HCT116 (cell line): ENCODE measurements at regions not wholly inside any gene's neighbourhood (a gene's known extent, or its start where the extent isn't known, plus 50 kb on each side); places are given as distances from the start of the nearest gene placed in this dataset.

Experiments used
- ATAC-seq: fragments of 200-7000 bp; cut with Tn5 transposase; 2 replicates; pipeline ENCODE4 v1.9.1; 2020; ENCODE audit warnings: mild to moderate bottlenecking, moderate library complexity
- BruUV-seq: library from RNA; stranded (reverse); fragments of 400-500 nt; replicated peaks from 2 replicates; lab custom pipeline; 2021; lab: Mats Ljungman, UMichigan
- CTCF ChIA-PET: fragments of 300-600 bp; sonication (Branson Sonifier 250); formaldehyde crosslinking; loops from one replicate; lab custom pipeline; 2021; ENCODE audit warnings: antibody characterized with exemption; lab: Charles Lee
- POLR2A ChIA-PET: fragments of 300-600, 350-600 bp; sonication (Branson Sonifier 250); formaldehyde crosslinking; loops from one replicate; lab custom pipeline; 2021; ENCODE audit warnings: antibody characterized with exemption; lab: Charles Lee
- RAD21 ChIA-PET, 2 experiments: fragments of 300-600 bp; sonication (Branson Sonifier 250); formaldehyde crosslinking; loops; one replicate each; lab custom pipeline; 2023; ENCODE audit warnings: low total read pairs in 2 of 2; ENCODE audit not compliant: uncharacterized antibody in 2 of 2, unreplicated experiment in 2 of 2, low non-redundant PET in 1 of 2; lab: Charles Lee
- DNase-seq: peaks from one replicate; pipeline ENCODE4 v3.0.0-alpha.2; 2010; ENCODE audit warnings: low read depth, low spot score
- H2AFZ ChIP-seq: fragments of 200-600 bp; shearing (Covaris generic), sonication (generic); 2 replicates; pipeline ENCODE4 v1.6.1; 2017; ENCODE audit warnings: low read depth, mixed run types, mixed read lengths, antibody characterized with exemption, low read length; ENCODE audit not compliant: poor library complexity, severe bottlenecking
- H3K27ac ChIP-seq: 2 replicates; pipeline ENCODE4 v1.5.1; 2012; ENCODE audit warnings: low read depth, low read length
- H3K27me3 ChIP-seq: fragments of 200-600 bp; sonication (generic); 2 replicates; pipeline ENCODE4 v1.6.1; 2016; ENCODE audit warnings: mixed run types, low read length, mixed read lengths; ENCODE audit not compliant: insufficient read depth
- H3K36me3 ChIP-seq, 2 experiments: fragments of 200-500 bp in 1 of 2; fragments of 200-600 bp in 1 of 2; sonication (Bioruptor generic) in 1 of 2; sonication (generic) in 1 of 2; 2 replicates each; pipeline versions ENCODE4 v1.5.1 to v1.6.1; 2014 to 2016; ENCODE audit warnings: low read length in 2 of 2, inconsistent platforms in 1 of 2, mixed read lengths in 1 of 2, mixed run types in 1 of 2; ENCODE audit not compliant: insufficient read depth in 2 of 2, control insufficient read depth in 1 of 2
- H3K4me1 ChIP-seq, 2 experiments: fragments of 200-600 bp in 1 of 2; sonication (generic) in 1 of 2; 2 replicates each; pipeline versions ENCODE4 v1.5.1 to v1.6.1; 2012 to 2017; ENCODE audit warnings: low read length in 2 of 2, inconsistent platforms in 1 of 2, mild to moderate bottlenecking in 1 of 2, mixed read lengths in 1 of 2, mixed run types in 1 of 2, moderate library complexity in 1 of 2; ENCODE audit not compliant: insufficient read depth in 2 of 2, control insufficient read depth in 1 of 2
- H3K4me2 ChIP-seq: fragments of 200-600 bp; sonication (generic); 2 replicates; pipeline ENCODE4 v1.6.1; 2017; ENCODE audit warnings: mixed run types, low read length, mixed read lengths
- H3K4me3 ChIP-seq, 2 experiments: fragments of 200-600 bp in 1 of 2; sonication (generic) in 1 of 2; replicated peaks in 1 of 2; 2 replicates each; pipeline ENCODE4 v1.5.1; 2011 to 2016; ENCODE audit warnings: low read length in 2 of 2, control low read depth in 1 of 2, low read depth in 1 of 2, mild to moderate bottlenecking in 1 of 2, mixed read lengths in 1 of 2, mixed run types in 1 of 2
- H3K79me2 ChIP-seq: fragments of 200-600 bp; sonication (generic); 2 replicates; pipeline ENCODE4 v1.6.1; 2017; ENCODE audit warnings: mild to moderate bottlenecking, mixed run types, low read length, moderate library complexity, mixed read lengths; ENCODE audit not compliant: insufficient read depth
- H3K9ac ChIP-seq: fragments of 200-600 bp; sonication (generic); 2 replicates; pipeline ENCODE4 v1.6.1; 2016; ENCODE audit warnings: low read length, mixed read lengths
- H3K9me2 ChIP-seq: fragments of 200-600 bp; sonication (generic), shearing (Covaris generic); 2 replicates; pipeline ENCODE4 v1.6.1; 2017; ENCODE audit warnings: mixed run types, mild to moderate bottlenecking, moderate library complexity; ENCODE audit not compliant: insufficient read depth
- H3K9me3 ChIP-seq, 2 experiments: fragments of 200-500 bp in 1 of 2; fragments of 200-600 bp in 1 of 2; sonication (Bioruptor generic) in 1 of 2; sonication (generic) in 1 of 2; 2 replicates each; pipeline ENCODE4 v1.6.1; 2014 to 2017; ENCODE audit warnings: low read length in 2 of 2, mixed read lengths in 2 of 2, inconsistent platforms in 1 of 2, low read depth in 1 of 2, mild to moderate bottlenecking in 1 of 2, mixed run types in 1 of 2, moderate library complexity in 1 of 2; ENCODE audit not compliant: control insufficient read depth in 1 of 2, insufficient read depth in 1 of 2
- H4K20me1 ChIP-seq: fragments of 200-600 bp; sonication (generic), shearing (Covaris generic); 2 replicates; pipeline ENCODE4 v1.6.1; 2017; ENCODE audit warnings: mixed run types, mild to moderate bottlenecking, moderate library complexity; ENCODE audit not compliant: insufficient read depth
- CBX3 ChIP-seq: IDR thresholded peaks from 2 replicates; pipeline ENCODE4 v1.6.1; 2012; ENCODE audit warnings: low read depth
- CEBPB ChIP-seq: IDR thresholded peaks from 2 replicates; pipeline ENCODE4 v1.6.1; 2012; ENCODE audit warnings: low read depth
- EZH2 ChIP-seq: fragments of 200-600 bp; sonication (generic); IDR thresholded peaks from 2 replicates; pipeline ENCODE4 v1.6.1; 2017; ENCODE audit warnings: antibody characterized with exemption, mixed run types
- JUND ChIP-seq: IDR thresholded peaks from 2 replicates; pipeline ENCODE4 v1.6.1; 2012
- SRF ChIP-seq: IDR thresholded peaks from 2 replicates; pipeline ENCODE4 v1.6.1; 2012; ENCODE audit warnings: low read depth
- ZFX ChIP-seq: fragments of 450-650 bp; IDR thresholded peaks from 2 replicates; pipeline ENCODE4 v1.6.1; 2017
- intact Hi-C: fragments of 100-400 bp; cut with micrococcal nuclease; formaldehyde crosslinking; loops from 2 replicates; pipeline ENCODE4 v1.10.0; 2022
- TF ChIP-seq, protein P1 (sequence below): IDR thresholded peaks from 2 replicates; pipeline ENCODE4 v1.6.1; 2012; ENCODE audit warnings: low read depth
- TF ChIP-seq, protein P2 (sequence below): IDR thresholded peaks from 2 replicates; pipeline ENCODE4 v1.6.1; 2012
- TF ChIP-seq, protein P3 (sequence below), 3 experiments: fragments of 200-600 bp in 1 of 3; sonication (generic) in 1 of 3; IDR thresholded peaks in 2 of 3; conservative IDR thresholded peaks in 1 of 3; 2 replicates each; pipeline ENCODE4 v1.5.1; 2012 to 2017; ENCODE audit warnings: low read depth in 2 of 3, low read length in 2 of 3, antibody characterized with exemption in 1 of 3, borderline replicate concordance in 1 of 3, control low read depth in 1 of 3, mild to moderate bottlenecking in 1 of 3, mixed read lengths in 1 of 3, mixed run types in 1 of 3, moderate library complexity in 1 of 3; ENCODE audit not compliant: insufficient read depth in 1 of 3

DNA sequence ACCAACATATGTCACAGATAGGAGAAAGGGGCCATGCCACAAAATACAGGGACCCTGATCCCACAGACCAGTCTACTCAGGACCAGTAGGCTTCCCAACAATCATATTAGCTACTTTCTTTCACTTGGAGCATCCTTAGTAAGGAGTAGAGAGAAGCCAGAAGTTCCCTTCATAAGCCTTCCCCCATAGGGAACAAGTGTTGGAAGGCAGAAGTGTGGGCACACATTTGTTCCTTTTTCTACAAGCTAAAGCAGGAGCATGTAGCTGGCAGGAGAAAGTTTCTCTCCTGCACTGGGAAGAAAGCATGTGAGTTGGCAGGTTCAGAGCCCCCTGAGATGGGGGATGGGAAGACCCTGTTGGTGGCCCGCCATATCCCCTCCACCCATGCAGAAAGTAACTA lies 165.4 kb downstream of the KCTD12 start:
- intact Hi-C loops = no loop called here
- POLR2A ChIA-PET = no interaction called here
- TF ChIP-seq SRF (no peak), CBX3 (no peak), CEBPB (no peak), JUND (no peak), ZFX (no peak), EZH2 (no peak)
- TF ChIP-seq, protein P1, sequence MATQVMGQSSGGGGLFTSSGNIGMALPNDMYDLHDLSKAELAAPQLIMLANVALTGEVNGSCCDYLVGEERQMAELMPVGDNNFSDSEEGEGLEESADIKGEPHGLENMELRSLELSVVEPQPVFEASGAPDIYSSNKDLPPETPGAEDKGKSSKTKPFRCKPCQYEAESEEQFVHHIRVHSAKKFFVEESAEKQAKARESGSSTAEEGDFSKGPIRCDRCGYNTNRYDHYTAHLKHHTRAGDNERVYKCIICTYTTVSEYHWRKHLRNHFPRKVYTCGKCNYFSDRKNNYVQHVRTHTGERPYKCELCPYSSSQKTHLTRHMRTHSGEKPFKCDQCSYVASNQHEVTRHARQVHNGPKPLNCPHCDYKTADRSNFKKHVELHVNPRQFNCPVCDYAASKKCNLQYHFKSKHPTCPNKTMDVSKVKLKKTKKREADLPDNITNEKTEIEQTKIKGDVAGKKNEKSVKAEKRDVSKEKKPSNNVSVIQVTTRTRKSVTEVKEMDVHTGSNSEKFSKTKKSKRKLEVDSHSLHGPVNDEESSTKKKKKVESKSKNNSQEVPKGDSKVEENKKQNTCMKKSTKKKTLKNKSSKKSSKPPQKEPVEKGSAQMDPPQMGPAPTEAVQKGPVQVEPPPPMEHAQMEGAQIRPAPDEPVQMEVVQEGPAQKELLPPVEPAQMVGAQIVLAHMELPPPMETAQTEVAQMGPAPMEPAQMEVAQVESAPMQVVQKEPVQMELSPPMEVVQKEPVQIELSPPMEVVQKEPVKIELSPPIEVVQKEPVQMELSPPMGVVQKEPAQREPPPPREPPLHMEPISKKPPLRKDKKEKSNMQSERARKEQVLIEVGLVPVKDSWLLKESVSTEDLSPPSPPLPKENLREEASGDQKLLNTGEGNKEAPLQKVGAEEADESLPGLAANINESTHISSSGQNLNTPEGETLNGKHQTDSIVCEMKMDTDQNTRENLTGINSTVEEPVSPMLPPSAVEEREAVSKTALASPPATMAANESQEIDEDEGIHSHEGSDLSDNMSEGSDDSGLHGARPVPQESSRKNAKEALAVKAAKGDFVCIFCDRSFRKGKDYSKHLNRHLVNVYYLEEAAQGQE = no peak
- TF ChIP-seq, protein P2, sequence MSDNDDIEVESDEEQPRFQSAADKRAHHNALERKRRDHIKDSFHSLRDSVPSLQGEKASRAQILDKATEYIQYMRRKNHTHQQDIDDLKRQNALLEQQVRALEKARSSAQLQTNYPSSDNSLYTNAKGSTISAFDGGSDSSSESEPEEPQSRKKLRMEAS = no peak
- TF ChIP-seq, protein P3, sequence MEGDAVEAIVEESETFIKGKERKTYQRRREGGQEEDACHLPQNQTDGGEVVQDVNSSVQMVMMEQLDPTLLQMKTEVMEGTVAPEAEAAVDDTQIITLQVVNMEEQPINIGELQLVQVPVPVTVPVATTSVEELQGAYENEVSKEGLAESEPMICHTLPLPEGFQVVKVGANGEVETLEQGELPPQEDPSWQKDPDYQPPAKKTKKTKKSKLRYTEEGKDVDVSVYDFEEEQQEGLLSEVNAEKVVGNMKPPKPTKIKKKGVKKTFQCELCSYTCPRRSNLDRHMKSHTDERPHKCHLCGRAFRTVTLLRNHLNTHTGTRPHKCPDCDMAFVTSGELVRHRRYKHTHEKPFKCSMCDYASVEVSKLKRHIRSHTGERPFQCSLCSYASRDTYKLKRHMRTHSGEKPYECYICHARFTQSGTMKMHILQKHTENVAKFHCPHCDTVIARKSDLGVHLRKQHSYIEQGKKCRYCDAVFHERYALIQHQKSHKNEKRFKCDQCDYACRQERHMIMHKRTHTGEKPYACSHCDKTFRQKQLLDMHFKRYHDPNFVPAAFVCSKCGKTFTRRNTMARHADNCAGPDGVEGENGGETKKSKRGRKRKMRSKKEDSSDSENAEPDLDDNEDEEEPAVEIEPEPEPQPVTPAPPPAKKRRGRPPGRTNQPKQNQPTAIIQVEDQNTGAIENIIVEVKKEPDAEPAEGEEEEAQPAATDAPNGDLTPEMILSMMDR (IDR thresholded peaks at IDR 0.05 in 2 of 3, conservative IDR thresholded peaks at IDR 0.05 in 1 of 3; ENCODE audit: borderline replicate concordance in 1 of 3, insufficient read depth in 1 of 3, low read depth in 2 of 3, low read length in 2 of 3) = no peak
- BruUV-seq = no TSS peak
- no peak overlapping the region for H2AFZ ChIP-seq
- H3K79me2 ChIP-seq = no peaks in the 10 kb centered on the region
- no peaks in the 10 kb centered on the region for H3K9me2 ChIP-seq
- CTCF ChIA-PET = no interaction called here
- H3K4me1 ChIP-seq = no peaks in the 10 kb centered on the region; a peak in 1 of 4 replicates
- DNase-seq (no peak), ATAC-seq (no peak)
- H3K9me3 ChIP-seq = no peaks in the 10 kb centered on the region
- no peaks in the 10 kb centered on the region for H3K36me3 ChIP-seq
- RAD21 ChIA-PET = no interaction called here
- H3K27me3 ChIP-seq = no peaks in the 10 kb centered on the region
- H3K4me2 ChIP-seq = no peak overlapping the region
- no peaks in the 10 kb centered on the region for H4K20me1 ChIP-seq
- no peak overlapping the region for H3K27ac ChIP-seq
- H3K9ac ChIP-seq = no peak overlapping the region
- no peak overlapping the region for H3K4me3 ChIP-seq
